HL-60 (cell line): ENCODE measurements at regions not wholly inside any gene's neighbourhood (a gene's known extent, or its start where the extent isn't known, plus 50 kb on each side); places are given as distances from the start of the nearest gene placed in this dataset.

Experiments used
- DNase-seq, 2 experiments: peaks; one replicate each; pipeline ENCODE4 v3.0.0-alpha.2; 2010 to 2020; ENCODE audit warnings: low read depth in 1 of 2, low spot score in 1 of 2
- H3K27ac ChIP-seq: fragments of 250-450 bp; sonication (Bioruptor Pico); replicated peaks from 2 replicates; pipeline ENCODE4 v1.5.1; 2020; ENCODE audit warnings: mild to moderate bottlenecking, moderate library complexity
- H3K27me3 ChIP-seq: fragments of 250-450 bp; sonication (Bioruptor Pico); 2 replicates; pipeline ENCODE4 v1.5.1; 2021; ENCODE audit warnings: mild to moderate bottlenecking, moderate library complexity; ENCODE audit not compliant: insufficient read depth, poor library complexity, severe bottlenecking
- H3K4me3 ChIP-seq: replicated peaks from 2 replicates; pipeline ENCODE4 v1.5.1; 2011; ENCODE audit warnings: mild to moderate bottlenecking, control low read depth, low read length; ENCODE audit not compliant: insufficient read depth
- CTCF ChIP-seq: IDR thresholded peaks from one replicate; pipeline ENCODE4 v1.5.1; 2011; ENCODE audit warnings: low read length, control low read depth, inconsistent platforms; ENCODE audit not compliant: insufficient read depth
- GABPA ChIP-seq: IDR thresholded peaks from 2 replicates; pipeline ENCODE4 v1.6.1; 2012; ENCODE audit warnings: low read depth
- POLR2AphosphoS5 ChIP-seq: IDR thresholded peaks from 2 replicates; pipeline ENCODE4 v1.6.1; 2012; ENCODE audit warnings: low read depth
- REST ChIP-seq: IDR thresholded peaks from 2 replicates; pipeline ENCODE4 v1.6.1; 2012; ENCODE audit warnings: low read depth; ENCODE audit not compliant: insufficient replicate concordance
- SPI1 ChIP-seq: IDR thresholded peaks from 2 replicates; pipeline ENCODE4 v1.6.1; 2012; ENCODE audit warnings: low read depth, mild to moderate bottlenecking, borderline replicate concordance

GRCh38 chr4:30667919-30668318 is 52.2 kb upstream of the PCDH7 start:
- no peak overlapping the region for H3K4me3 ChIP-seq
- no peak for DNase-seq

GRCh38 chr4:30670206-30670605 is 50.0 kb upstream of the PCDH7 start:
- no peak overlapping the region for H3K27ac ChIP-seq
- no peak for TF ChIP-seq POLR2AphosphoS5
- TF ChIP-seq SPI1, result no peak
- TF ChIP-seq GABPA, result no peak
- no peak for TF ChIP-seq CTCF
- no peak for TF ChIP-seq REST
- no peaks in the 10 kb centered on the region for H3K27me3 ChIP-seq
- DNase-seq, result no peak
- no peak overlapping the region for H3K4me3 ChIP-seq

More at GRCh38 chr4:30667919-30668318, 52.2 kb upstream of the PCDH7 start:
- no peak overlapping the region for H3K27ac ChIP-seq
- H3K27me3 ChIP-seq, result no peaks in the 10 kb centered on the region
- TF ChIP-seq POLR2AphosphoS5 (no peak), GABPA (no peak), SPI1 (no peak), REST (no peak), CTCF (no peak)
